ENCODE measurements at regions not wholly inside any gene's neighbourhood (a gene's known extent, or its start where the extent isn't known, plus 50 kb on each side); places are given as distances from the start of the nearest gene placed in this dataset.
"Not testable (repeated sequence)": the region's sequence is repeated elsewhere in the genome, so short reads cannot be mapped to it uniquely, and the experiment has no call there.

GRCh38 chr6:130494729-130495128 lies 128.9 kb downstream of the TMEM200A start:
- no peak overlapping the region for H3K27ac ChIP-seq (ENCODE audit: low read length)
- no peaks in the 10 kb centered on the region for H4K20me1 ChIP-seq (ENCODE audit: insufficient read depth, low read length)
- no peak overlapping the region for H3K9ac ChIP-seq (ENCODE audit: low read length)
- H3K27me3 ChIP-seq (ENCODE audit: low read depth, low read length) = no peaks in the 10 kb centered on the region
- no peak overlapping the region for H3K4me3 ChIP-seq (ENCODE audit: low read length)
- H3K4me2 ChIP-seq (ENCODE audit: low read length) = no peak overlapping the region
- no peaks in the 10 kb centered on the region for H3K79me2 ChIP-seq (ENCODE audit: low read length)
- TF ChIP-seq CTCF (IDR thresholded peaks at IDR 0.05; ENCODE audit: low read depth, low read length) (no peak), EZH2phosphoT487 (IDR thresholded peaks at IDR 0.05; ENCODE audit: low read depth) (no peak)
- no peaks in the 10 kb centered on the region for H3K4me1 ChIP-seq (ENCODE audit: low read length)
- no peaks in the 10 kb centered on the region for H3K36me3 ChIP-seq (replicated peaks; ENCODE audit: low read depth, low read length)
- no peak overlapping the region for H2AFZ ChIP-seq (ENCODE audit: low read depth, low read length)
- no peaks in the 10 kb centered on the region for H3K9me3 ChIP-seq (ENCODE audit: insufficient read depth, low read length)

- H3K79me2 ChIP-seq (ENCODE audit: low read length) = no peaks in the 10 kb centered on the region
- no peaks in the 10 kb centered on the region for H3K4me1 ChIP-seq (ENCODE audit: low read length)
- no peak overlapping the region for H3K4me3 ChIP-seq (ENCODE audit: low read length)
- H3K27ac ChIP-seq (ENCODE audit: low read length) = no peak overlapping the region
- no peaks in the 10 kb centered on the region for H3K9me3 ChIP-seq (ENCODE audit: insufficient read depth, low read length)
- H3K27me3 ChIP-seq (ENCODE audit: low read depth, low read length) = no peaks in the 10 kb centered on the region
- H3K9ac ChIP-seq (ENCODE audit: low read length) = no peak overlapping the region
- no peak overlapping the region for H3K4me2 ChIP-seq (ENCODE audit: low read length)
- H2AFZ ChIP-seq (ENCODE audit: low read depth, low read length) = no peak overlapping the region
- H4K20me1 ChIP-seq (ENCODE audit: insufficient read depth, low read length) = no peaks in the 10 kb centered on the region
- TF ChIP-seq EZH2phosphoT487 (IDR thresholded peaks at IDR 0.05; ENCODE audit: low read depth) = no peak
- no peak for TF ChIP-seq CTCF (IDR thresholded peaks at IDR 0.05; ENCODE audit: low read depth, low read length)
- no peaks in the 10 kb centered on the region for H3K36me3 ChIP-seq (replicated peaks; ENCODE audit: low read depth, low read length)
These were observed 134.9 kb downstream of the TMEM200A start for GRCh38 chr6:130500693-130501092.

DNA sequence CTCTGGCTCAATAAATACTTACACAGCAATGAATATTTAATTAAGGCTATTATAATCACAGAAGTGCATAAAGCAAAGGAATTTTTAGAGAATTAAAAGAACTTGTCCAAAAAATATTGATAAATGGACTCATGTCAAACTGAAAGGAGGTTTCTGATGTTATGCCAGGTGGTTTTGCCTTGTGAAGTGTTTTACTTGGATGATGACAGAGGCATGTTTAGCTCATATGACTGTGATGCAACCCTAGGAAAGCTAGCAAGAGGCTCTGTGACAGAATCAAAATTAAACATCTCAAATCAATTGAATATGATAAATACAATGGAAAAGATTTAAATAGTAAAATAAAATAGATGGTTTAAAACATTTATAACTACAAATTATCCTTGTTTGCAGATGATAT lies 137.3 kb downstream of the TMEM200A start:
- no peaks in the 10 kb centered on the region for H3K4me1 ChIP-seq (ENCODE audit: low read length)
- no peak overlapping the region for H2AFZ ChIP-seq (ENCODE audit: low read depth, low read length)
- H3K36me3 ChIP-seq (replicated peaks; ENCODE audit: low read depth, low read length) = no peaks in the 10 kb centered on the region
- no peak overlapping the region for H3K9ac ChIP-seq (ENCODE audit: low read length)
- H3K79me2 ChIP-seq (ENCODE audit: low read length) = no peaks in the 10 kb centered on the region
- no peak overlapping the region for H3K4me3 ChIP-seq (ENCODE audit: low read length)
- no peaks in the 10 kb centered on the region for H3K9me3 ChIP-seq (ENCODE audit: insufficient read depth, low read length)
- H3K27me3 ChIP-seq (ENCODE audit: low read depth, low read length) = no peaks in the 10 kb centered on the region
- no peak overlapping the region for H3K27ac ChIP-seq (ENCODE audit: low read length)
- TF ChIP-seq EZH2phosphoT487 (IDR thresholded peaks at IDR 0.05; ENCODE audit: low read depth) = no peak
- no peak for TF ChIP-seq CTCF (IDR thresholded peaks at IDR 0.05; ENCODE audit: low read depth, low read length)
- no peaks in the 10 kb centered on the region for H4K20me1 ChIP-seq (ENCODE audit: insufficient read depth, low read length)
- H3K4me2 ChIP-seq (ENCODE audit: low read length) = no peak overlapping the region

- no peaks in the 10 kb centered on the region for H4K20me1 ChIP-seq (ENCODE audit: insufficient read depth, low read length)
- no peak overlapping the region for H3K4me2 ChIP-seq (ENCODE audit: low read length)
- H2AFZ ChIP-seq (ENCODE audit: low read depth, low read length) = no peak overlapping the region
- no peak overlapping the region for H3K4me3 ChIP-seq (ENCODE audit: low read length)
- H3K27ac ChIP-seq (ENCODE audit: low read length) = no peak overlapping the region
- H3K36me3 ChIP-seq (replicated peaks; ENCODE audit: low read depth, low read length) = no peaks in the 10 kb centered on the region
- no peaks in the 10 kb centered on the region for H3K79me2 ChIP-seq (ENCODE audit: low read length)
- no peaks in the 10 kb centered on the region for H3K4me1 ChIP-seq (ENCODE audit: low read length)
- no peak overlapping the region for H3K9ac ChIP-seq (ENCODE audit: low read length)
- no peaks in the 10 kb centered on the region for H3K27me3 ChIP-seq (ENCODE audit: low read depth, low read length)
- no peaks in the 10 kb centered on the region for H3K9me3 ChIP-seq (ENCODE audit: insufficient read depth, low read length)
- TF ChIP-seq EZH2phosphoT487 (IDR thresholded peaks at IDR 0.05; ENCODE audit: low read depth) (no peak), CTCF (IDR thresholded peaks at IDR 0.05; ENCODE audit: low read depth, low read length) (no peak)
These were observed 140.2 kb downstream of the TMEM200A start for GRCh38 chr6:130505808-130506598.

DNA sequence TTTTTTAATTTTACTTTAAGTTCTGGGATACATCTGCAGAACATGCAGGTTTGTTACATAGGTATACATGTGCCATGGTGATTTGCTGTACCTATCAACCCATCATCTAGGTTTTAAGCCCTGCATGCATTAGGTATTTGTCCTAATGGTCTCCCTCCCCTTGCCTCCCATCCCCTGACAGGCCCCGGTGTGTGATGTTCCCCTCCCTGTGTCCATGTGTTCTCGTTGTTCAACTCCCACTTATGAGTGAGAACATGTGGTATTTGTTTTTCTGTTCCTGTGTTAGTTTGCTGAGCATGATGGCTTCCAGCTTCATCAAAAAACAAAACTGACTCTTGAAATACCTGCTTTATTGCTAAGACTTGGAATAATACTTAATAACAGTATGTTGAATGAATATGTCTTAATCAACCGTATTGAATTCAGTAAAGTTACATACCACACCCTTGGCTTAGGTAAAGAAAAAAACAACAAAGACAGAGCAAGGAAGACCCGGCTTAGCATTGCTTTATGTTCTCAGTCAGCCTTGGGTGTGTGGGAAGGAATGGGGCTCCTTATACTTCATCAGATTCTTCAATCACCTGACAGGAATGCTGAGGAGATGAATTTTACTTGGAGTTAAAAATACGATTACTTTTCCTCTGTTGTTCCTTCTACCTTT lies 141.3 kb downstream of the TMEM200A start:
- not testable (repeated sequence) for H2AFZ ChIP-seq (ENCODE audit: low read depth, low read length); H3K27ac ChIP-seq (ENCODE audit: low read length); H3K9me3 ChIP-seq (ENCODE audit: insufficient read depth, low read length); H3K79me2 ChIP-seq (ENCODE audit: low read length); H3K27me3 ChIP-seq (ENCODE audit: low read depth, low read length); H3K9ac ChIP-seq (ENCODE audit: low read length); H3K36me3 ChIP-seq (replicated peaks; ENCODE audit: low read depth, low read length); H3K4me3 ChIP-seq (ENCODE audit: low read length); H3K4me1 ChIP-seq (ENCODE audit: low read length); H4K20me1 ChIP-seq (ENCODE audit: insufficient read depth, low read length); H3K4me2 ChIP-seq (ENCODE audit: low read length)

Data from OCI-LY3 (cell line).